ENCODE measurements at regions not wholly inside any gene's neighbourhood (a gene's known extent, or its start where the extent isn't known, plus 50 kb on each side); places are given as distances from the start of the nearest gene placed in this dataset.

GRCh38 chr14:83096092-83096491, 1562.4 kb upstream of the SEL1L start:
- no peaks in the 10 kb centered on the region for H3K27me3 ChIP-seq (ENCODE audit: control insufficient read depth in 1 of 2, insufficient read depth in 2 of 2, low read length in 2 of 2)
- H3K36me3 ChIP-seq (ENCODE audit: control insufficient read depth in 1 of 2, insufficient read depth in 2 of 2, low read length in 2 of 2), result no peaks in the 10 kb centered on the region
- no peak overlapping the region for H3K4me3 ChIP-seq (ENCODE audit: low read depth in 1 of 2, low read length in 2 of 2)
- no peaks in the 10 kb centered on the region for H3K4me1 ChIP-seq (ENCODE audit: control insufficient read depth in 1 of 2, insufficient read depth in 2 of 2, low read length in 2 of 2)
- H3K9me3 ChIP-seq (ENCODE audit: control insufficient read depth in 1 of 2, low read length in 2 of 2), result no peaks in the 10 kb centered on the region
- H3K27ac ChIP-seq (ENCODE audit: low read depth, low read length), result no peak overlapping the region
- no peak overlapping the region for H3K9ac ChIP-seq (ENCODE audit: low read depth in 1 of 2, low read length in 2 of 2)

- no peaks in the 10 kb centered on the region for H3K9me3 ChIP-seq (ENCODE audit: control insufficient read depth in 1 of 2, low read length in 2 of 2)
- H3K9ac ChIP-seq (ENCODE audit: low read depth in 1 of 2, low read length in 2 of 2), result no peak overlapping the region
- H3K4me1 ChIP-seq (ENCODE audit: control insufficient read depth in 1 of 2, insufficient read depth in 2 of 2, low read length in 2 of 2), result no peaks in the 10 kb centered on the region
- H3K4me3 ChIP-seq (ENCODE audit: low read depth in 1 of 2, low read length in 2 of 2), result no peak overlapping the region
- no peaks in the 10 kb centered on the region for H3K27me3 ChIP-seq (ENCODE audit: control insufficient read depth in 1 of 2, insufficient read depth in 2 of 2, low read length in 2 of 2)
- H3K36me3 ChIP-seq (ENCODE audit: control insufficient read depth in 1 of 2, insufficient read depth in 2 of 2, low read length in 2 of 2), result no peaks in the 10 kb centered on the region
- no peak overlapping the region for H3K27ac ChIP-seq (ENCODE audit: low read depth, low read length)
Observed at GRCh38 chr14:83101846-83102245, 1568.2 kb upstream of the SEL1L start.

GRCh38 chr14:83118029-83118428, 1584.4 kb upstream of the SEL1L start:
- H3K4me1 ChIP-seq (ENCODE audit: control insufficient read depth in 1 of 2, insufficient read depth in 2 of 2, low read length in 2 of 2), result no peaks in the 10 kb centered on the region
- H3K9ac ChIP-seq (ENCODE audit: low read depth in 1 of 2, low read length in 2 of 2), result no peak overlapping the region
- no peak overlapping the region for H3K27ac ChIP-seq (ENCODE audit: low read depth, low read length)
- H3K36me3 ChIP-seq (ENCODE audit: control insufficient read depth in 1 of 2, insufficient read depth in 2 of 2, low read length in 2 of 2), result no peaks in the 10 kb centered on the region
- no peak overlapping the region for H3K4me3 ChIP-seq (ENCODE audit: low read depth in 1 of 2, low read length in 2 of 2)
- H3K27me3 ChIP-seq (ENCODE audit: control insufficient read depth in 1 of 2, insufficient read depth in 2 of 2, low read length in 2 of 2), result no peaks in the 10 kb centered on the region
- peaks cover 0 to 10% of the 10 kb centered on the region in 2 donors for H3K9me3 ChIP-seq (ENCODE audit: control insufficient read depth in 1 of 2, low read length in 2 of 2)

- Histone ChIP-seq H3K9me3 (ENCODE audit: control insufficient read depth in 1 of 2, low read length in 2 of 2) (peaks cover 0 to 10% of the 10 kb centered on the region in 2 donors), H3K36me3 (ENCODE audit: control insufficient read depth in 1 of 2, insufficient read depth in 2 of 2, low read length in 2 of 2) (no peaks in the 10 kb centered on the region), H3K9ac (ENCODE audit: low read depth in 1 of 2, low read length in 2 of 2) (no peak overlapping the region), H3K4me3 (ENCODE audit: low read depth in 1 of 2, low read length in 2 of 2) (no peak overlapping the region), H3K27me3 (ENCODE audit: control insufficient read depth in 1 of 2, insufficient read depth in 2 of 2, low read length in 2 of 2) (no peaks in the 10 kb centered on the region), H3K27ac (ENCODE audit: low read depth, low read length) (no peak overlapping the region), H3K4me1 (ENCODE audit: control insufficient read depth in 1 of 2, insufficient read depth in 2 of 2, low read length in 2 of 2) (no peaks in the 10 kb centered on the region)
Observed at GRCh38 chr14:83120187-83120586, 1586.5 kb upstream of the SEL1L start.

GRCh38 chr14:83126076-83126475, 1592.4 kb upstream of the SEL1L start:
- H3K9ac ChIP-seq (ENCODE audit: low read depth in 1 of 2, low read length in 2 of 2), result no peak overlapping the region
- no peaks in the 10 kb centered on the region for H3K36me3 ChIP-seq (ENCODE audit: control insufficient read depth in 1 of 2, insufficient read depth in 2 of 2, low read length in 2 of 2)
- no peak overlapping the region for H3K27ac ChIP-seq (ENCODE audit: low read depth, low read length)
- no peak overlapping the region for H3K4me3 ChIP-seq (ENCODE audit: low read depth in 1 of 2, low read length in 2 of 2)
- H3K4me1 ChIP-seq (ENCODE audit: control insufficient read depth in 1 of 2, insufficient read depth in 2 of 2, low read length in 2 of 2), result no peaks in the 10 kb centered on the region
- no peaks in the 10 kb centered on the region for H3K27me3 ChIP-seq (ENCODE audit: control insufficient read depth in 1 of 2, insufficient read depth in 2 of 2, low read length in 2 of 2)
- H3K9me3 ChIP-seq (ENCODE audit: control insufficient read depth in 1 of 2, low read length in 2 of 2), result peaks cover 0 to 6% of the 10 kb centered on the region in 2 donors

- no peaks in the 10 kb centered on the region for H3K36me3 ChIP-seq (ENCODE audit: control insufficient read depth in 1 of 2, insufficient read depth in 2 of 2, low read length in 2 of 2)
- no peaks in the 10 kb centered on the region for H3K9me3 ChIP-seq (ENCODE audit: control insufficient read depth in 1 of 2, low read length in 2 of 2)
- H3K4me1 ChIP-seq (ENCODE audit: control insufficient read depth in 1 of 2, insufficient read depth in 2 of 2, low read length in 2 of 2), result no peaks in the 10 kb centered on the region
- H3K27me3 ChIP-seq (ENCODE audit: control insufficient read depth in 1 of 2, insufficient read depth in 2 of 2, low read length in 2 of 2), result no peaks in the 10 kb centered on the region
- H3K9ac ChIP-seq (ENCODE audit: low read depth in 1 of 2, low read length in 2 of 2), result no peak overlapping the region
- no peak overlapping the region for H3K4me3 ChIP-seq (ENCODE audit: low read depth in 1 of 2, low read length in 2 of 2)
- no peak overlapping the region for H3K27ac ChIP-seq (ENCODE audit: low read depth, low read length)
Observed at GRCh38 chr14:83128783-83129182, 1595.1 kb upstream of the SEL1L start.

- Histone ChIP-seq H3K9ac (ENCODE audit: low read depth in 1 of 2, low read length in 2 of 2) (no peak overlapping the region), H3K36me3 (ENCODE audit: control insufficient read depth in 1 of 2, insufficient read depth in 2 of 2, low read length in 2 of 2) (no peaks in the 10 kb centered on the region), H3K27ac (ENCODE audit: low read depth, low read length) (no peak overlapping the region), H3K4me1 (ENCODE audit: control insufficient read depth in 1 of 2, insufficient read depth in 2 of 2, low read length in 2 of 2) (no peaks in the 10 kb centered on the region), H3K4me3 (ENCODE audit: low read depth in 1 of 2, low read length in 2 of 2) (no peak overlapping the region), H3K9me3 (ENCODE audit: control insufficient read depth in 1 of 2, low read length in 2 of 2) (no peaks in the 10 kb centered on the region), H3K27me3 (ENCODE audit: control insufficient read depth in 1 of 2, insufficient read depth in 2 of 2, low read length in 2 of 2) (no peaks in the 10 kb centered on the region)
Observed at GRCh38 chr14:83129496-83129895, 1595.8 kb upstream of the SEL1L start.

GRCh38 chr14:83133981-83134645, 1600.5 kb upstream of the SEL1L start:
- Histone ChIP-seq H3K9ac (ENCODE audit: low read depth in 1 of 2, low read length in 2 of 2) (no peak overlapping the region), H3K36me3 (ENCODE audit: control insufficient read depth in 1 of 2, insufficient read depth in 2 of 2, low read length in 2 of 2) (no peaks in the 10 kb centered on the region), H3K9me3 (ENCODE audit: control insufficient read depth in 1 of 2, low read length in 2 of 2) (no peaks in the 10 kb centered on the region), H3K27me3 (ENCODE audit: control insufficient read depth in 1 of 2, insufficient read depth in 2 of 2, low read length in 2 of 2) (no peaks in the 10 kb centered on the region), H3K4me1 (ENCODE audit: control insufficient read depth in 1 of 2, insufficient read depth in 2 of 2, low read length in 2 of 2) (no peaks in the 10 kb centered on the region), H3K27ac (ENCODE audit: low read depth, low read length) (no peak overlapping the region), H3K4me3 (ENCODE audit: low read depth in 1 of 2, low read length in 2 of 2) (no peak overlapping the region)

- Histone ChIP-seq H3K4me1 (ENCODE audit: control insufficient read depth in 1 of 2, insufficient read depth in 2 of 2, low read length in 2 of 2) (no peaks in the 10 kb centered on the region), H3K27me3 (ENCODE audit: control insufficient read depth in 1 of 2, insufficient read depth in 2 of 2, low read length in 2 of 2) (no peaks in the 10 kb centered on the region), H3K36me3 (ENCODE audit: control insufficient read depth in 1 of 2, insufficient read depth in 2 of 2, low read length in 2 of 2) (no peaks in the 10 kb centered on the region), H3K27ac (ENCODE audit: low read depth, low read length) (no peak overlapping the region), H3K9me3 (ENCODE audit: control insufficient read depth in 1 of 2, low read length in 2 of 2) (no peaks in the 10 kb centered on the region), H3K4me3 (ENCODE audit: low read depth in 1 of 2, low read length in 2 of 2) (no peak overlapping the region), H3K9ac (ENCODE audit: low read depth in 1 of 2, low read length in 2 of 2) (no peak overlapping the region)
Observed at GRCh38 chr14:83140756-83141155, 1607.1 kb upstream of the SEL1L start.

GRCh38 chr14:83147006-83147405, 1613.4 kb upstream of the SEL1L start:
- Histone ChIP-seq H3K36me3 (ENCODE audit: control insufficient read depth in 1 of 2, insufficient read depth in 2 of 2, low read length in 2 of 2) (no peaks in the 10 kb centered on the region), H3K27me3 (ENCODE audit: control insufficient read depth in 1 of 2, insufficient read depth in 2 of 2, low read length in 2 of 2) (no peaks in the 10 kb centered on the region), H3K4me1 (ENCODE audit: control insufficient read depth in 1 of 2, insufficient read depth in 2 of 2, low read length in 2 of 2) (no peaks in the 10 kb centered on the region), H3K9ac (ENCODE audit: low read depth in 1 of 2, low read length in 2 of 2) (no peak overlapping the region), H3K27ac (ENCODE audit: low read depth, low read length) (no peak overlapping the region), H3K4me3 (ENCODE audit: low read depth in 1 of 2, low read length in 2 of 2) (no peak overlapping the region), H3K9me3 (ENCODE audit: control insufficient read depth in 1 of 2, low read length in 2 of 2) (peaks cover 0 to 4% of the 10 kb centered on the region in 2 donors)

- Histone ChIP-seq H3K9me3 (ENCODE audit: control insufficient read depth in 1 of 2, low read length in 2 of 2) (peaks cover 0 to 4% of the 10 kb centered on the region in 2 donors), H3K27ac (ENCODE audit: low read depth, low read length) (no peak overlapping the region), H3K36me3 (ENCODE audit: control insufficient read depth in 1 of 2, insufficient read depth in 2 of 2, low read length in 2 of 2) (no peaks in the 10 kb centered on the region), H3K9ac (ENCODE audit: low read depth in 1 of 2, low read length in 2 of 2) (no peak overlapping the region), H3K4me1 (ENCODE audit: control insufficient read depth in 1 of 2, insufficient read depth in 2 of 2, low read length in 2 of 2) (no peaks in the 10 kb centered on the region), H3K27me3 (ENCODE audit: control insufficient read depth in 1 of 2, insufficient read depth in 2 of 2, low read length in 2 of 2) (no peaks in the 10 kb centered on the region), H3K4me3 (ENCODE audit: low read depth in 1 of 2, low read length in 2 of 2) (no peak overlapping the region)
Observed at GRCh38 chr14:83151571-83151970, 1617.9 kb upstream of the SEL1L start.
